Coronary artery (tissue), 2 donors: ENCODE measurements at regions not wholly inside any gene's neighbourhood (a gene's known extent, or its start where the extent isn't known, plus 50 kb on each side); places are given as distances from the start of the nearest gene placed in this dataset.

ENCODE experiments used
- DNase-seq: peaks from one replicate; pipeline ENCODE4 v3.0.0-alpha.2; 2017; ENCODE audit warnings: low spot score
- H3K27ac ChIP-seq, 2 donors: fragments of 200-600 bp; sonication (generic); one replicate each; pipeline ENCODE4 v1.5.1; 2016 to 2019
- H3K4me3 ChIP-seq: fragments of 200-600 bp; sonication (generic); 2 replicates; pipeline ENCODE4 v1.5.1; 2016; ENCODE audit warnings: mild to moderate bottlenecking, moderate library complexity
- TF ChIP-seq, protein P1 (sequence below): fragments of 200-600 bp; sonication (generic); IDR thresholded peaks from one replicate; pipeline ENCODE4 v1.5.1; 2019; ENCODE audit warnings: antibody characterized with exemption

DNA sequence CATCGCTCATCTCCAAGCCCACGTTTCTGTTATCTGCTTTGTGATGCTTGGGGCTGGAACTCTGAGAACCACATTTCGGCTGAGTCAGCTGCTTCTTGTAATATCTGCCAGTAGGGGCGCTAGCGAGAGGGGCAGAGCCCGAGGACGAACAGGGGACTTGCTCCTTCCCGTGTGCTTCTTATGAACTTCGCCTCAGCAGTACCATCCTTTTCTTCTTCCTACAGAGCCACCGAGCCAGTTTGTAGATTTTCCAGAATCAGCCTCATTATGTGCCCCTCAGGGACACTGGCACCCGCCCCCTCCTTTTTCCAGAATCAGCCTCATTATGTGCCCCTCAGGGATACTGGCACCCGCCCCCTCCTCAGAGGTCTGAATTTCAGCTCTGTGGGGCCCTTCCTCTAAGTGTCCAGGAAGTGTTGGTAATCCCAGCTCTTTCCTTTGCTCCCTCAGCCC, 441.7 kb upstream of the RASGEF1B start:
- no peak overlapping the region for H3K27ac ChIP-seq
- no peak for DNase-seq
- TF ChIP-seq, protein P1, sequence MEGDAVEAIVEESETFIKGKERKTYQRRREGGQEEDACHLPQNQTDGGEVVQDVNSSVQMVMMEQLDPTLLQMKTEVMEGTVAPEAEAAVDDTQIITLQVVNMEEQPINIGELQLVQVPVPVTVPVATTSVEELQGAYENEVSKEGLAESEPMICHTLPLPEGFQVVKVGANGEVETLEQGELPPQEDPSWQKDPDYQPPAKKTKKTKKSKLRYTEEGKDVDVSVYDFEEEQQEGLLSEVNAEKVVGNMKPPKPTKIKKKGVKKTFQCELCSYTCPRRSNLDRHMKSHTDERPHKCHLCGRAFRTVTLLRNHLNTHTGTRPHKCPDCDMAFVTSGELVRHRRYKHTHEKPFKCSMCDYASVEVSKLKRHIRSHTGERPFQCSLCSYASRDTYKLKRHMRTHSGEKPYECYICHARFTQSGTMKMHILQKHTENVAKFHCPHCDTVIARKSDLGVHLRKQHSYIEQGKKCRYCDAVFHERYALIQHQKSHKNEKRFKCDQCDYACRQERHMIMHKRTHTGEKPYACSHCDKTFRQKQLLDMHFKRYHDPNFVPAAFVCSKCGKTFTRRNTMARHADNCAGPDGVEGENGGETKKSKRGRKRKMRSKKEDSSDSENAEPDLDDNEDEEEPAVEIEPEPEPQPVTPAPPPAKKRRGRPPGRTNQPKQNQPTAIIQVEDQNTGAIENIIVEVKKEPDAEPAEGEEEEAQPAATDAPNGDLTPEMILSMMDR: peak; percentile 34
- H3K4me3 ChIP-seq: no peak overlapping the region

DNA sequence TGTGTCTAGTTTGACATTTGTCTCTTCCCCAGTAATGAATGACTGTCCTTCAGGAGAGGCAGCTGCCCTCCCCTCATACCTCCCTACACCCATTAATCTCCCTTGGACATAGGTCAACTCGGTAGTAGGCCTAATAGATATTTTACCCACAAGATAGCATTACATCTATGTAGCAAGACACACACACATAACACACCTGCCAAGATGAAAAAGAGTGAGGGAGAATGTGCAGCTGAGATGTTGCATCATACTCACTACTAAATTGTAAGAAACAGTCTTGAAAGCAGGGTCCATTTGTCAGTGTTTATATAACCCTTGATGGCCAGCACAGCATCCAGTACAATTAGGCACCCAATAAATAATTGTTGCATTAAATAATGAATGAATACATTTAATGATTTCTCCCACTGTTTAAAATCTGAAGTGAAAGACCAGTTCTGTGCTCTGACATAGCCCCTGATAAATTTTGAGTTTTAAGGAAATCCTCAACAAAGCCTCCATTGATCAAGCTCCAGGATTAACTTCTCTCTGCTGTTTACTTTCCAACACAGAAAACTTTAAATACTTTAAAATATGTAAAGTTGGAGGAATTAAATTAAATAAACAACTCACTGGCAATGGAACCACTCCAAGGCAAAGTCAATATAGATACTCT, 440.8 kb upstream of the RASGEF1B start:
- no peak for DNase-seq
- H3K4me3 ChIP-seq: no peak overlapping the region
- TF ChIP-seq, protein P1: no peak
- no peak overlapping the region for H3K27ac ChIP-seq

DNA sequence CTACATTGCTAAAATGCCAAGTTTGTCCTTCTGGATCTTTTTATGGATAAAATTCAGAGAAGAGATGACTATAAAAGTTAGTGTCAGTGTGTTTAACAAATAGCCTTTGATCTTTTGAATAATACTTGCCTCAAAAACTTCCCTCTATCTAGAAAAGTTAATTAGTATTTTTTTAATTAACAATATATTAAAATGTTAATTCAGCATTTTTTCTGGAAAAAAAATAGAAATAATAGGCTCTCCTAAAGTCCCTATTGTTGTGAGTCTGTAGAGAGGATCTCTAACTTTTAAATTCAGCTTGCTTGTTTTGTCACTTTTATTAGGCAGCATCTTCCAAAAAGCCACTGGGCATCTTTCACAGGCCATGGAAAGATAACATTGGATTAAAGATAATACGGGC, 435.2 kb upstream of the RASGEF1B start:
- no peak overlapping the region for H3K4me3 ChIP-seq
- no peak for DNase-seq
- TF ChIP-seq, protein P1: no peak
- no peak overlapping the region for H3K27ac ChIP-seq

DNA sequence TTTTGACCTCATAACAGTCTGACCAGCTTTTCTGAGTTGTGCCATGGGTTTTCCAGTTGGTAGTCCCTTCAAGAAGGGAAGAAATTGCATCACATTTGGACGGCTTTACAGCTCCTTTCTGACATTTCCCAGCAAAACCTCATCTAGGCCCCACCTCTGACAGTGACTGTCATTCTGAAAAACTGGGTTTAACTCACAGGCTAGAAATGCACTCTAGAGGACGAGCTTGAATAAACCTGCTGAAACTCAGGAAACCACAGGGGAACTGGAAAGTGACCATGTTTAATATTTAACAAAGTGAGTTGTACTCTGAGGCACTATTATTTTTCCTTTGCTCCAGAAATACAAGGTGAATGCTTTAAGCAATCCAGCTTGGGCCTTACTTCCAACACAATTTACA, 434.3 kb upstream of the RASGEF1B start:
- Histone ChIP-seq H3K27ac (no peak overlapping the region), H3K4me3 (no peak overlapping the region)
- TF ChIP-seq, protein P1: no peak
- DNase-seq: no peak

DNA sequence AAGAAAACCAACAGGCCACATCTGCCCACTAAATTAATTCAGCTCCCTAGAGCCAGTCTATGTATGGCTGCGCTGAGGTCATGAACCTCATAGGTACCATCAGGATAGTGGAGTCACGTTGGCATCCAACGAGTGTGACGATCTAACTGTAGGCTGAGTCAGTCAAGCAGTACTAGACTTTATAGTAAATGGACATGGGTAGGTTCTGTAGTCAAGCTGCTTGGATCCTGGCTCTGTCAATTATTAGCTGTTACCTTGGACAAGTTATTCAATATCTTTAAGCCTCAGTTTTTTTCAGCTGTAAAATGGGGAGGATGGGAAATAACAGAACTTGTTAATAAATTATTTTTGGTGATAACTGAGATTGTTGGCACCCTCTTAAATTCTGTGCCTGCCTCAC, 432.4 kb upstream of the RASGEF1B start:
- Histone ChIP-seq H3K27ac (no peak overlapping the region), H3K4me3 (no peak overlapping the region)
- TF ChIP-seq, protein P1: no peak
- no peak for DNase-seq

DNA sequence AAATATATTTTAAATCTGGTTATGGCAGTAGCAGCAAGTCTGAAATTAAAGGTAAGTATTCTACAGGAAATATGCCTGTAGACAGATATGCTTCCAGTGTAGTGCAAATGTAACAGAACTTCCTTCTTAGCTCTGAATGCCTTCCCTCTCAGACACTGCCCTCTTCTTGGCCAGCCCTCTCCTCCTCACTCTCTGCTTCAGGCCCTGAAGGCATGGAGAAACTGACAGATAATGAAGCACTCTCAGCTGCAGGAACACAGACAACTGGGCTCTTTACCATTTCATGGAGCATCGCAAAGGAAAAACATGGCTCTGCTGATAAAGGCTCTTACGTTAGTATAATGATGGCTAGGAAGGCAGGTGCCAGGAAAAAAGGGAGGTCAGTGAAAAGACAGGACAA, 431.5 kb upstream of the RASGEF1B start:
- TF ChIP-seq, protein P1: no peak
- no peak for DNase-seq
- no peak overlapping the region for H3K27ac ChIP-seq
- no peak overlapping the region for H3K4me3 ChIP-seq

DNA sequence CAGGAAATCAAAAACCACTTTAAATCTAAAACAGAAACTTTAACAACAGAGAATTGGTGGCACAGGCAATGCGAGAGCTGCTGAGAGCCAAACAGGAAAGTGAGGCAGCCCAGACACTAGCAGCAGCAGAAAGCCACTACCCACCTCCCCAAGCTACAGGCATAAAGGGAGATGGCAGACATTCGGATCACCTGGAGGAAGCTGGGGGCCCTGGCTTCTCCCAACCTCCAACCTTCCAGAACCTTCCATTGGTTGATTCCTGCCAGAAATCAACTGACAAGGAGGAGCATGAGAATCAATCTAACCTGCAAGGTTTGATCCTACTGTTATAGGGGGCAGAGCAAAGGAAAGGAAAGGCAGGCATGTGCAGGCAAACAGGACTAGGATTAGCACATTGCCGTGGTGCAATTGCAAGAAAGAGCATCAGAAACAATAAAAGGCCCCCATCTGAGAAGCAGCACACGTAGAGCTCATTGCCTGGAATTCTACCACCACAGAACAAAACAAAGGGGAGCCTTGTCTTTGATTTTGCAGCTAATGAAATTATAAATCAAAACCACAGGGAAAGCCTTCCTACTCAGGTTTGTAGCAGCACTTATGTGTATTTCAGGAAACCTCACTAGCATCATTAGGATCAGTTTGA, 427.3 kb upstream of the RASGEF1B start:
- no peak for DNase-seq
- no peak overlapping the region for H3K27ac ChIP-seq
- no peak overlapping the region for H3K4me3 ChIP-seq
- TF ChIP-seq, protein P1: no peak
